K562 (cell line): ENCODE measurements at regions not wholly inside any gene's neighbourhood (a gene's known extent, or its start where the extent isn't known, plus 50 kb on each side); places are given as distances from the start of the nearest gene placed in this dataset.

ENCODE experiments used
- BCLAF1 ChIP-seq, 2 experiments: fragments of 450-650 bp in 1 of 2; IDR thresholded peaks; 2 replicates each; pipeline ENCODE4 v1.6.1; 2011 to 2017; ENCODE audit warnings: low read depth in 2 of 2, antibody characterized with exemption in 1 of 2, borderline replicate concordance in 1 of 2, low read length in 1 of 2, mild to moderate bottlenecking in 1 of 2, mixed read lengths in 1 of 2; ENCODE audit not compliant: control insufficient read depth in 1 of 2
- CREB5 ChIP-seq: fragments of 250-450 bp; sonication (Bioruptor Pico); IDR thresholded peaks from 2 replicates; pipeline ENCODE4 v1.5.0; 2020; ENCODE audit warnings: mild to moderate bottlenecking
- CREBBP ChIP-seq: IDR thresholded peaks from one replicate; pipeline ENCODE4 v1.6.1; 2012; ENCODE audit warnings: low read depth, mild to moderate bottlenecking, control low read depth, inconsistent platforms, low read length
- DACH1 ChIP-seq: fragments of 450-650 bp; IDR thresholded peaks from 2 replicates; pipeline ENCODE4 v1.6.1; 2018; ENCODE audit not compliant: partially characterized antibody
- E2F6 ChIP-seq, 2 experiments: IDR thresholded peaks; 2 replicates each; pipeline ENCODE4 v1.6.1; 2011; ENCODE audit warnings: borderline replicate concordance in 1 of 2, control low read depth in 1 of 2, low read depth in 1 of 2, low read length in 1 of 2, mild to moderate bottlenecking in 1 of 2, mixed read lengths in 1 of 2, moderate library complexity in 1 of 2; ENCODE audit not compliant: insufficient read depth in 1 of 2, insufficient read length in 1 of 2, poor library complexity in 1 of 2, severe bottlenecking in 1 of 2; ENCODE audit errors: extremely low read depth in 1 of 2
- E4F1 ChIP-seq: fragments of 250-450 bp; sonication (Bioruptor Pico); IDR thresholded peaks from 2 replicates; pipeline ENCODE4 v1.5.0; 2021; ENCODE audit warnings: mild to moderate bottlenecking, borderline replicate concordance
- FOXK2 ChIP-seq, 2 experiments: fragments of 450-650 bp; IDR thresholded peaks in 1 of 2; conservative IDR thresholded peaks in 1 of 2; 2 replicates each; pipeline ENCODE4 v1.6.1; 2016; ENCODE audit warnings: low read depth in 2 of 2, mild to moderate bottlenecking in 1 of 2
- MEIS2 ChIP-seq: fragments of 450-650 bp; IDR thresholded peaks from 2 replicates; pipeline ENCODE4 v1.6.1; 2014; ENCODE audit warnings: mild to moderate bottlenecking; ENCODE audit not compliant: partially characterized antibody
- MITF ChIP-seq: IDR thresholded peaks from 2 replicates; pipeline ENCODE4 v1.6.1; 2014; ENCODE audit warnings: antibody characterized with exemption
- PBX2 ChIP-seq, 2 experiments: IDR thresholded peaks in 1 of 2; conservative IDR thresholded peaks in 1 of 2; 2 replicates each; pipeline ENCODE4 v1.6.1; 2016; ENCODE audit warnings: low read depth in 2 of 2, mild to moderate bottlenecking in 1 of 2, missing compliant biosample characterization in 1 of 2, missing genetic modification characterization in 1 of 2, moderate library complexity in 1 of 2
- PRMT5 ChIP-seq: sonication (generic); formaldehyde crosslinking; IDR thresholded peaks from 2 replicates; pipeline ENCODE4 v1.5.0; 2020; ENCODE audit warnings: missing genetic modification reagents
- TEAD2 ChIP-seq: fragments of 450-650 bp; IDR thresholded peaks from 2 replicates; pipeline ENCODE4 v1.6.1; 2016; ENCODE audit warnings: missing genetic modification characterization, control low read depth, missing compliant biosample characterization
- ZNF143 ChIP-seq: sonication (generic); formaldehyde crosslinking; IDR thresholded peaks from 2 replicates; pipeline ENCODE4 v1.9.0; 2022; ENCODE audit warnings: mild to moderate bottlenecking, missing genetic modification reagents

- TF ChIP-seq CREB5 (CRISPR knock-in tag) (no peak), TEAD2 (tag) (no peak), CREBBP (no peak), BCLAF1 (IDR thresholded peaks at IDR 0.05; ENCODE audit: borderline replicate concordance in 1 of 2, control insufficient read depth in 1 of 2, low read depth in 2 of 2, low read length in 1 of 2) (no peak), E4F1 (no peak), MITF (peak; percentile 62; the same call in 1 of the 2 replicates), PRMT5 (CRISPR knock-in tag) (no peak), ZNF143 (CRISPR knock-in tag) (no peak), E2F6 (IDR thresholded peaks at IDR 0.05; ENCODE audit: borderline replicate concordance in 1 of 2, extremely low read depth in 1 of 2, insufficient read depth in 1 of 2, insufficient read length in 1 of 2, low read depth in 1 of 2, low read length in 1 of 2, poor library complexity in 1 of 2, severe bottlenecking in 1 of 2) (peak; percentile 22 to 47), MEIS2 (no peak), FOXK2 (conservative IDR thresholded peaks at IDR 0.05 in 1 of 2, IDR thresholded peaks at IDR 0.05 in 1 of 2; ENCODE audit: low read depth in 2 of 2) (no peak), DACH1 (peak; percentile 43), PBX2 (CRISPR knock-in tag; IDR thresholded peaks at IDR 0.05; ENCODE audit: low read depth) (no peak), PBX2 (tag; conservative IDR thresholded peaks at IDR 0.05; ENCODE audit: low read depth) (no peak)
These were observed 51.2 kb upstream of the OXA1L start (continued) for GRCh38 chr14:22715186-22715812.
